ENCODE measurements at regions not wholly inside any gene's neighbourhood (a gene's known extent, or its start where the extent isn't known, plus 50 kb on each side); places are given as distances from the start of the nearest gene placed in this dataset.

- no peak overlapping the region for H3K9ac ChIP-seq (ENCODE audit: low read depth in 1 of 2, low read length in 2 of 2)
- no peaks in the 10 kb centered on the region for H3K27me3 ChIP-seq (ENCODE audit: control insufficient read depth in 4 of 4, insufficient read depth in 4 of 4, low read length in 3 of 4)
- no peak for TF ChIP-seq FOXA2 (IDR thresholded peaks at IDR 0.05)
- TF ChIP-seq NR2F2 (IDR thresholded peaks at IDR 0.05) = no peak
- TF ChIP-seq CTCF (IDR thresholded peaks at IDR 0.05; ENCODE audit: low read depth, low read length, missing input control) = no peak
- no peak for TF ChIP-seq RXRA (IDR thresholded peaks at IDR 0.05)
- TF ChIP-seq HNF4A (conservative IDR thresholded peaks at IDR 0.05) = no peak
- no peak for TF ChIP-seq TAF1 (conservative IDR thresholded peaks at IDR 0.05)
- no peak for TF ChIP-seq GABPA (IDR thresholded peaks at IDR 0.05 in 1 of 2, conservative IDR thresholded peaks at IDR 0.05 in 1 of 2)
- TF ChIP-seq MAX (IDR thresholded peaks at IDR 0.05) = no peak
- no peak for TF ChIP-seq RAD21 (IDR thresholded peaks at IDR 0.05)
- no peak for TF ChIP-seq ATF3 (IDR thresholded peaks at IDR 0.05)
- no peak for TF ChIP-seq JUND (IDR thresholded peaks at IDR 0.05)
- WGBS = 80% methylated on average over 3 of the region's 3 CpGs
- no peak for DNase-seq (ENCODE audit: low spot score)
- no peak overlapping the region for H3K4me3 ChIP-seq (ENCODE audit: low read depth in 1 of 3, low read length in 3 of 3)
- no peaks in the 10 kb centered on the region for H3K36me3 ChIP-seq (ENCODE audit: control insufficient read depth in 4 of 4, insufficient read depth in 3 of 4, low read depth in 1 of 4, low read length in 3 of 4)
- peaks cover 0 to 5% (median 0%) of the 10 kb centered on the region in 4 donors for H3K9me3 ChIP-seq (ENCODE audit: control insufficient read depth in 4 of 4, low read length in 3 of 4)
- no peak overlapping the region for H3K27ac ChIP-seq (ENCODE audit: low read depth in 1 of 2, low read length in 2 of 2)
- no peaks in the 10 kb centered on the region for H3K4me1 ChIP-seq (ENCODE audit: control insufficient read depth in 4 of 4, insufficient read depth in 4 of 4, low read length in 3 of 4)
Observed at GRCh38 chr20:24297993-24298392, 171.4 kb upstream of the SYNDIG1 start.

GRCh38 chr20:24296477-24297261 is 172.8 kb upstream of the SYNDIG1 start:
- Histone ChIP-seq H3K4me3 (ENCODE audit: low read depth in 1 of 3, low read length in 3 of 3) (no peak overlapping the region), H3K9ac (ENCODE audit: low read depth in 1 of 2, low read length in 2 of 2) (no peak overlapping the region), H3K36me3 (ENCODE audit: control insufficient read depth in 4 of 4, insufficient read depth in 3 of 4, low read depth in 1 of 4, low read length in 3 of 4) (no peaks in the 10 kb centered on the region), H3K4me1 (ENCODE audit: control insufficient read depth in 4 of 4, insufficient read depth in 4 of 4, low read length in 3 of 4) (no peaks in the 10 kb centered on the region), H3K27ac (ENCODE audit: low read depth in 1 of 2, low read length in 2 of 2) (no peak overlapping the region), H3K27me3 (ENCODE audit: control insufficient read depth in 4 of 4, insufficient read depth in 4 of 4, low read length in 3 of 4) (no peaks in the 10 kb centered on the region), H3K9me3 (ENCODE audit: control insufficient read depth in 4 of 4, low read length in 3 of 4) (peaks cover 0 to 5% (median 0%) of the 10 kb centered on the region in 4 donors)
- 53% methylated on average over 6 of the region's 6 CpGs for WGBS
- TF ChIP-seq RXRA (IDR thresholded peaks at IDR 0.05) (no peak), CTCF (IDR thresholded peaks at IDR 0.05; ENCODE audit: low read depth, low read length, missing input control) (no peak), GABPA (IDR thresholded peaks at IDR 0.05 in 1 of 2, conservative IDR thresholded peaks at IDR 0.05 in 1 of 2) (no peak), TAF1 (conservative IDR thresholded peaks at IDR 0.05) (no peak), YY1 (IDR thresholded peaks at IDR 0.05) (no peak), EGR1 (IDR thresholded peaks at IDR 0.05; ENCODE audit: low read depth in 2 of 2) (no peak), NR2F2 (IDR thresholded peaks at IDR 0.05) (no peak), ATF3 (IDR thresholded peaks at IDR 0.05) (no peak), JUND (IDR thresholded peaks at IDR 0.05) (no peak), HNF4A (conservative IDR thresholded peaks at IDR 0.05) (no peak), RAD21 (IDR thresholded peaks at IDR 0.05) (no peak), HNF4G (IDR thresholded peaks at IDR 0.05) (no peak)
- no peak for DNase-seq (ENCODE audit: low spot score)
